ENCODE measurements at regions not wholly inside any gene's neighbourhood (a gene's known extent, or its start where the extent isn't known, plus 50 kb on each side); places are given as distances from the start of the nearest gene placed in this dataset.

DNA sequence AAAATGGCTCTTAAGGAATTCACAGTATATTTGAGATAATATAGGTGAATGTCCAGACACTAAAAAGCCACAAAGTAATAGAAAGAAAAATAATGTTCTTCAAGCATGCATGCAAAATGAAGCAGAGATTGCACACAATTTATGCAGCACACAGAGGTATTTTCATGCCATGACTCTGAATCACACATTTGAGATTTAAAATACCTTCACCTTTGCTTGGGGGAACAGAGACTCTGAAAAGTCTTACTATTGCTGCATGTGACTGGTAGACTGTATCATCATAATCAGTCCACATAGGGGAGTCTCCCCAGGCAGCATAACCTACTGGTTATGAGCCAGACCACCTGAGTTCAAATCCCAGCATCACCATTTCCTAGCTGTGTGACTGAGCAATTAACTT lies 96.2 kb downstream of the RCN1 start:
- TF ChIP-seq FOSB (CRISPR knock-in tag; IDR thresholded peaks at IDR 0.05): no peak
- no peak for TF ChIP-seq EHMT2 (IDR thresholded peaks at IDR 0.05; ENCODE audit: low read depth)
- no peak for TF ChIP-seq ZFP36 (IDR thresholded peaks at IDR 0.05; ENCODE audit: borderline replicate concordance, partially characterized antibody)
- TF ChIP-seq, protein P1, sequence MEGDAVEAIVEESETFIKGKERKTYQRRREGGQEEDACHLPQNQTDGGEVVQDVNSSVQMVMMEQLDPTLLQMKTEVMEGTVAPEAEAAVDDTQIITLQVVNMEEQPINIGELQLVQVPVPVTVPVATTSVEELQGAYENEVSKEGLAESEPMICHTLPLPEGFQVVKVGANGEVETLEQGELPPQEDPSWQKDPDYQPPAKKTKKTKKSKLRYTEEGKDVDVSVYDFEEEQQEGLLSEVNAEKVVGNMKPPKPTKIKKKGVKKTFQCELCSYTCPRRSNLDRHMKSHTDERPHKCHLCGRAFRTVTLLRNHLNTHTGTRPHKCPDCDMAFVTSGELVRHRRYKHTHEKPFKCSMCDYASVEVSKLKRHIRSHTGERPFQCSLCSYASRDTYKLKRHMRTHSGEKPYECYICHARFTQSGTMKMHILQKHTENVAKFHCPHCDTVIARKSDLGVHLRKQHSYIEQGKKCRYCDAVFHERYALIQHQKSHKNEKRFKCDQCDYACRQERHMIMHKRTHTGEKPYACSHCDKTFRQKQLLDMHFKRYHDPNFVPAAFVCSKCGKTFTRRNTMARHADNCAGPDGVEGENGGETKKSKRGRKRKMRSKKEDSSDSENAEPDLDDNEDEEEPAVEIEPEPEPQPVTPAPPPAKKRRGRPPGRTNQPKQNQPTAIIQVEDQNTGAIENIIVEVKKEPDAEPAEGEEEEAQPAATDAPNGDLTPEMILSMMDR (IDR thresholded peaks at IDR 0.05): no peak
- no peak for TF ChIP-seq POLR2A (IDR thresholded peaks at IDR 0.05; ENCODE audit: low read length)
- no peak for TF ChIP-seq CEBPB (IDR thresholded peaks at IDR 0.05)
- no peak for TF ChIP-seq ZNF302 (CRISPR knock-in tag; IDR thresholded peaks at IDR 0.05)
- no peak for TF ChIP-seq KDM1A (IDR thresholded peaks at IDR 0.05; ENCODE audit: low read depth)
- TF ChIP-seq ZC3H11A (IDR thresholded peaks at IDR 0.05): no peak
- TF ChIP-seq NR3C1 (IDR thresholded peaks at IDR 0.05): no peak

All from A549 (cell line).